Prostate gland (tissue), 2 donors: ENCODE measurements at regions not wholly inside any gene's neighbourhood (a gene's known extent, or its start where the extent isn't known, plus 50 kb on each side); places are given as distances from the start of the nearest gene placed in this dataset.

Experiments used
- CTCF ChIP-seq, 4 experiments: fragments of 200-600 bp in 2 of 4; fragments of 450-650 bp in 2 of 4; sonication (generic) in 2 of 4; IDR thresholded peaks; 1 replicate in 3 of 4; 2 replicates in 1 of 4; pipeline ENCODE4 v1.5.1; 2016 to 2019; ENCODE audit warnings: antibody characterized with exemption in 4 of 4, mild to moderate bottlenecking in 2 of 4, moderate library complexity in 2 of 4
- POLR2A ChIP-seq: fragments of 450-650 bp; IDR thresholded peaks from one replicate; pipeline ENCODE4 v1.6.1; 2016; ENCODE audit warnings: antibody characterized with exemption, mild to moderate bottlenecking

- no peak for TF ChIP-seq CTCF (IDR thresholded peaks at IDR 0.05)
- no peak for TF ChIP-seq POLR2A
These were observed 1449.4 kb downstream of the LRFN5 start for GRCh38 chr14:43056106-43056505.
